Activated T-cell treated with anti-CD3 and anti-CD28 coated beads for 48 hours (primary cell): ENCODE measurements at regions not wholly inside any gene's neighbourhood (a gene's known extent, or its start where the extent isn't known, plus 50 kb on each side); places are given as distances from the start of the nearest gene placed in this dataset.

Experiments used
- DNase-seq: peaks from one replicate; pipeline ENCODE4 v3.0.0-alpha.2; 2020; ENCODE audit warnings: low read depth

GRCh38 chr6:148104131-148104530, 238.5 kb upstream of the SASH1 start:
- no peak for DNase-seq

GRCh38 chr6:148105695-148106094, 236.9 kb upstream of the SASH1 start:
- DNase-seq = no peak

- DNase-seq = no peak
Observed at GRCh38 chr6:148107911-148108310, 234.7 kb upstream of the SASH1 start.

- no peak for DNase-seq
Observed at GRCh38 chr6:148109732-148110131, 232.9 kb upstream of the SASH1 start.

- no peak for DNase-seq
Observed at GRCh38 chr6:148110925-148111324, 231.7 kb upstream of the SASH1 start.

DNA sequence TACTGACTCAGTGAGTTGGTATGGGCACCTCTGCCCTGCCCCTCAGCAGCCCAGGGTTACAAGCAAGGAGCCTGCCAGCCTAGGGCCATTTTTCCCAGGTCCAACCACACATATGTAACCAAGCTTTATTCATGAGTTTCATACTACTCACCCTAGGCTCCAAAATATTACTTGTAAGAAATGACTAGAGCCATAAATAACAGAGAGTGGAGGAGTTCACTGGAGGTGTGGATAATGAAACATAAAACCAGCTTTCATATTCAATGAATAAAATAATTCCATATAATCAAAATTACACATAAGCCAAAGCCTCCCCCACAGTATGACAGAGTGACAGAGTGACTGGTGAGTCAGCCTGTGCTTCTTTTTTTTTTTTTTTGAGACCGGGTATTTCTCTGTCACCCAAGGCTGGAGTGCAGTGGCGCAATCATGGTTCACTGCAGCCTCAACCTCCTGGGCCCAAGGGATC, 229.8 kb upstream of the SASH1 start:
- no peak for DNase-seq

DNA sequence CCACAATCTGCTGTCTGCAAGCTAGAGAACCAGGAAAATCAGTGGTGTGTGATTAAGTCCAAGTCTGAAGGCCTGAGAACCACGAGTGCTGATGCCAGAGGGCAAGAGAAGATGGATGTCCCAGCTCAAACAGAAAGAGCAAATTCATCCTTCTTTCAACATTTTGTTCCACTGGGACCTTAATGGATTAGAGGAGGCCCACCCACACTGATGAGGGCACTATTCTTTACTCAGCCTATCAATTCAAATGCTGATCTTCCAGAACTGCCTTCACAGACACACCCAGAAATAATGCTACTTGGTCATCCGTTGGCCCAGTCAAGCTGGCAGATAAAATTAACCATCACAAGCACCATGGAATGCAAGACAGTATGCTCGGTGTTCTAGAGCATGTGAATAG, 226.6 kb upstream of the SASH1 start:
- no peak for DNase-seq

- DNase-seq = no peak
Observed at GRCh38 chr6:148118244-148118643, 224.4 kb upstream of the SASH1 start.

- DNase-seq = no peak
Observed at GRCh38 chr6:148128014-148128730, 214.5 kb upstream of the SASH1 start.

DNA sequence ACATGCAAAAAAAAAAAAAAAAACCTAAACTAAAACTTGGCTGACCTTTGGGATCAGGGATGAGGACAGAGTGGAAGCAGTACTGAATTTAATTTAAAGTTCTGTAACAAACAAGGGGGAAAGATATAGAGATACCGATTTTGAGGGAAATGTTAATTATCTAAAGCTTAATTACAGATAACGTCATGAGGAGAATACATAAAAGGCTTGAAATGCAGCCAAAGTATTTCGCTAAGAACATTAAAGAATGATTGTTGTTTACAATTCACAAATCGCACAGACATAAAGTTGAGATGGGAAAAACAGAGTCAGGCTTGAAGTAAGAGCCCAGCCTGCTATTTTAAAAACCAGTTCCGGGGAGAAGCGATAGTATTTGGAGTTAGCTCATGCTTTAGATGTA, 208.0 kb upstream of the SASH1 start:
- no peak for DNase-seq

DNA sequence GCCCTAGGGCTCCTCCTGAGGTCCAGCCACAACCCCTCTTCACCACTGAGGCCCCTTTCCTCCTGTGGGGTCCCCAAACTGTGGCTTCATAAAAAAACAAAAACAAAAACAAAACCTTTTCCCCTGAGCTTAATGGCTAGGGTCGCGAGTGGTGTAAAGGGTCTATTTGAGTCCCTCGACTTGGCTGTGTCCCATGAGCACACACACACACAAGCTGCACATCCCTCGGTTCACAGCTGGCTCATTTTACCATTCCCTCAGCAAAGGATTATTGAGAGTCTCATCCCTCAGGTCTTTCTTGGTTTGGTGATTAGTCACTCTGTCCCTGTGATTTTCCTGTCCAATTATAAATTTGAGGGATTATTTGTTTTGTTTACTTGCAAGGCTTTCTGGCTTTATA, 206.1 kb upstream of the SASH1 start:
- DNase-seq = no peak

- no peak for DNase-seq
Observed at GRCh38 chr6:148137652-148138051, 205.0 kb upstream of the SASH1 start.

DNA sequence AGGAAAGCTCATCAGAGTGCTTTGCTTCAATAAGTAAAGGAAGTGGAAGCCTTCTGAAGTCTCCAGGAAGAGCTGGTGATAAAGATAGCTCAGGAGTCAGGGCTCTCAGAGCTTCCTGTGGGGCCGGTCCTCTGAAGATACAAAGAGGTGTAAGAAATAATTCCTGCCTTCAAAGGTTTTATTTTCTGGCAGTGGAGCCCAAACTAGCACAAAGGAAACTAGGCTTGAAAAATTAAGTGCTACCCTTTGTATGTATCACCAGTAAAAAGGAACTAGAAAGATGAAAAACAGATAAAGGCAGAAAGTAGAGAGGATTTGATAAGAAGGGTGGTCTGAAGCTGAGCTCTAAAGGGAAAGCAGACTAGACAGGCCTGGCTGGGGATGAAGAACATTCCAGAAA, 204.1 kb upstream of the SASH1 start:
- no peak for DNase-seq

DNA sequence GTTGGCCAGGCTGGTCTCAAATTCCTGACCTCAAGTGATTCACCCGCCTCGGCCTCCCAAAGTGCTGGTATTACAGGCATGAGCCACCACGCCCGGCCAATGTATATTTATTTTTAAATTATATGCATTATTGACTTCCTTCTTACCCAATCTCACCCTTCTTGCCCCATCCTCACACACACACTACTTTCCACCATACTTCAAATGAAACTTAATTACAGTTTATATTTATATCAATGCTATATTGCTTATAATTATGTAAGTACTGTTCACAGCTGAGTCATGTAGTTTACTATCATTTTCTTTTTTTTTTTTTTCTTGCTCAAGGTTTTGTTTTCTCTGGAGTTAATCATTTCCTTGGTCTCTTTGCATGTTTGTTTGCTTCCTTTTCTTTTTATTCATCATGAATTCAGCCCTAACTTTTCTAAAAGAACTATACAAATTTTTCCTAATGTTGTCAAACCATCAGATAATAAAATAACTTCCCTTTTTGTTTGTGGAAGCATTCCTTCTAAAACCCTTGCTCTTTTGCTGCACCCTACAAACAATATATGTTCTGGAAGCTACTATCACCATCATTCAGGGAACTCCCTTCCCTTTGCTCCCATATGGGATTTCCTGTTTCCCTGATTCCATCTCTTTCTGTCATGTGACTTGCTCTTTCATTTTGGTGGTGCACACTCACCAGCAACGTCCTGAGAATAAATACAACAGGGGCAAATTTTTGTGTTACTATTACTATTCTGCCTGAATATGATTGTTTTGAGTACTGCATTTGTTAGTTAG, 201.7 kb upstream of the SASH1 start:
- DNase-seq = no peak

- no peak for DNase-seq
Observed at GRCh38 chr6:148142821-148143220, 199.8 kb upstream of the SASH1 start.

- DNase-seq = no peak
Observed at GRCh38 chr6:148143771-148144170, 198.9 kb upstream of the SASH1 start.

GRCh38 chr6:148144917-148145521, 197.6 kb upstream of the SASH1 start:
- DNase-seq = peak; percentile 50

GRCh38 chr6:148146717-148147462, 195.7 kb upstream of the SASH1 start:
- DNase-seq = peak; percentile 31

DNA sequence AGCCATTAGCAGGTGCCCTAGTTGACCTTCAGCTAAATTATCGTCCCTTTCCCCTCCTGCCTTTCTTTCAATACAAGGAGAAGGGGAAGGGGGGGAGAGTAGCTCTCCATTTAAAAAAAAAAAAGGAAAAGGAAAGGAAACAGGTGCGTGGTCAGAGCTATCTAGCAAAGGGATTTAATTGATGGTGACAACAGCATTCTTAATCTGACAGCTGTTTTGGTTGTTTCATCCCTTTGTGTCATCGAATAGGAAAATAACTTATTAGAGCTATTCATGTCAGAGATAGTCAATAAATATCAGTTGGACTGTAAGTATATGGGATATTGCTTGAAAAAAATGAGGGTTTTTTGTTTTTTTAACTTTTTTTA, 195.2 kb upstream of the SASH1 start:
- DNase-seq = no peak

GRCh38 chr6:148151896-148152643, 190.6 kb upstream of the SASH1 start:
- no peak for DNase-seq

DNA sequence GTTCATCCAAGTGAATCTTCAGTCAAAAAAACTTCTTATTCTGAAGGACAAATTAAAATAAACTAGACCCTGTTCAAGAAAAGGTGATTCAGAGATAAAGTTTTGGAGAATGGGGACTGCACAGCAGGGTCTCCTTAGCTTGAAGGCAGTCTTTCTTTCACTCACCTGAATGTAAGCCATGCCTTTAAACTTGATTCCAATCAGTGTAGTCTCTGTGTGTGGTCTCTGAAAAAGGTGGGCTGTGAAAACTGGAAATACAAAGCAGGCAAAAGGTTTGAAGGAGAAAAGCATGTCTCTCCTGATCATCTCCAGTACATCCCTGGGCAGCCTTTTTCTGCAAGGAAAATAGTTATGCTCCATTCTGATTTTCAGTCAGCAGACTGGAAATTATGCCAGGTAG, 188.0 kb upstream of the SASH1 start:
- DNase-seq = no peak

GRCh38 chr6:148155293-148155692, 187.3 kb upstream of the SASH1 start:
- DNase-seq = no peak
